Neural crest cell (in vitro differentiated cells): ENCODE measurements at regions not wholly inside any gene's neighbourhood (a gene's known extent, or its start where the extent isn't known, plus 50 kb on each side); places are given as distances from the start of the nearest gene placed in this dataset.

ENCODE experiments used
- DNase-seq: peaks from one replicate; pipeline ENCODE4 v3.0.0; 2021; ENCODE audit warnings: low read depth, mixed read lengths, low spot score
- H3K27ac Mint-ChIP-seq: one replicate; pipeline ENCODE4 v1.8.0; 2021; ENCODE audit warnings: mild to moderate bottlenecking, mixed read lengths; ENCODE audit not compliant: unreplicated experiment
- H3K27me3 Mint-ChIP-seq: 2 replicates; pipeline ENCODE4 v1.8.0; 2021; ENCODE audit warnings: low read depth, mild to moderate bottlenecking, mixed read lengths
- H3K36me3 Mint-ChIP-seq: 2 replicates; pipeline ENCODE4 v1.8.0; 2021; ENCODE audit warnings: low read depth, mild to moderate bottlenecking, mixed read lengths
- H3K4me1 Mint-ChIP-seq: 2 replicates; pipeline ENCODE4 v1.8.0; 2021; ENCODE audit warnings: mixed read lengths
- H3K4me3 Mint-ChIP-seq: one replicate; pipeline ENCODE4 v1.8.0; 2021; ENCODE audit warnings: mild to moderate bottlenecking, mixed read lengths
- H3K9me3 Mint-ChIP-seq: 2 replicates; pipeline ENCODE4 v1.8.0; 2021; ENCODE audit warnings: mixed read lengths
- CTCF ChIP-seq: fragments of 200-600 bp; sonication (generic); conservative IDR thresholded peaks from 2 replicates; pipeline ENCODE4 v1.5.0; 2021; ENCODE audit warnings: antibody characterized with exemption, mild to moderate bottlenecking

GRCh38 chr2:20110383-20110782 is 59.0 kb upstream of the LAPTM4A start:
- TF ChIP-seq CTCF, result no peak
- DNase-seq, result no peak
- H3K4me1 Mint-ChIP-seq, result peaks cover 9% of the 10 kb centered on the region
- H3K4me3 Mint-ChIP-seq, result no peak overlapping the region
- H3K9me3 Mint-ChIP-seq, result peaks cover 5% of the 10 kb centered on the region
- H3K27me3 Mint-ChIP-seq, result peaks cover 3% of the 10 kb centered on the region
- H3K27ac Mint-ChIP-seq, result no peak overlapping the region
- no peaks in the 10 kb centered on the region for H3K36me3 Mint-ChIP-seq

- peaks cover 3% of the 10 kb centered on the region for H3K27me3 Mint-ChIP-seq
- TF ChIP-seq CTCF, result no peak
- no peak overlapping the region for H3K27ac Mint-ChIP-seq
- DNase-seq, result no peak
- no peaks in the 10 kb centered on the region for H3K36me3 Mint-ChIP-seq
- no peak overlapping the region for H3K4me3 Mint-ChIP-seq
- H3K9me3 Mint-ChIP-seq, result peaks cover 5% of the 10 kb centered on the region
- H3K4me1 Mint-ChIP-seq, result peaks cover 9% of the 10 kb centered on the region
Observed at GRCh38 chr2:20108655-20109396, 57.4 kb upstream of the LAPTM4A start.

GRCh38 chr2:20107776-20108175 is 56.3 kb upstream of the LAPTM4A start:
- Mint-ChIP-seq H3K4me3 (no peak overlapping the region), H3K27me3 (peaks cover 3% of the 10 kb centered on the region), H3K4me1 (peaks cover 9% of the 10 kb centered on the region), H3K9me3 (peaks cover 5% of the 10 kb centered on the region), H3K36me3 (no peaks in the 10 kb centered on the region), H3K27ac (no peak overlapping the region)
- no peak for DNase-seq
- no peak for TF ChIP-seq CTCF

DNA sequence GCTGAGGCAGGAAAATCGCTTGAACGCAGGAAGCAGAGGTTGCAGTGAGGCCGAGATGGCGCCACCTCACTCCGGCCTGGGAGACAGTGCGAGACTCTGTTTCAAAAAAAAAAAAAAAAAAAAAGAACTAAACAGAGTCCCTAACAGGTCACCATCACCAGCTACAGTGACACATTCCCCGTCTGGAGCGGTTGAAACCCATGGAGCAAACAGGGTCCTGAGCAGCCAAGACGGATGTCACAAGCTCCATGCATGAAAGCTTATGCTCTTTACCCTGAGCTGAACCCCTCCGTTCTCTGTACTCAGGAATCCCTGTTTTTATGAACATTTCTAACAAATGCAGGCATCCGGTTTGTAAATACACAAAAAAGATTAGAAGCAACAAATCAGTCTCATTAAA is 55.9 kb upstream of the LAPTM4A start:
- no peak overlapping the region for H3K27ac Mint-ChIP-seq
- H3K9me3 Mint-ChIP-seq, result peaks cover 9% of the 10 kb centered on the region
- peaks cover 3% of the 10 kb centered on the region for H3K27me3 Mint-ChIP-seq
- H3K4me1 Mint-ChIP-seq, result peaks cover 9% of the 10 kb centered on the region
- DNase-seq, result no peak
- no peak for TF ChIP-seq CTCF
- H3K4me3 Mint-ChIP-seq, result no peak overlapping the region
- peaks cover 4% of the 10 kb centered on the region for H3K36me3 Mint-ChIP-seq

GRCh38 chr2:20106746-20107145 is 55.3 kb upstream of the LAPTM4A start:
- DNase-seq, result peak; percentile 66
- H3K27me3 Mint-ChIP-seq, result peaks cover 3% of the 10 kb centered on the region
- TF ChIP-seq CTCF, result peak; percentile 69
- peaks cover 9% of the 10 kb centered on the region for H3K9me3 Mint-ChIP-seq
- H3K4me3 Mint-ChIP-seq, result no peak overlapping the region
- no peak overlapping the region for H3K27ac Mint-ChIP-seq
- H3K36me3 Mint-ChIP-seq, result peaks cover 5% of the 10 kb centered on the region
- peaks cover 9% of the 10 kb centered on the region for H3K4me1 Mint-ChIP-seq
